Mucosa of descending colon (tissue), 3 donors: ENCODE measurements at regions not wholly inside any gene's neighbourhood (a gene's known extent, or its start where the extent isn't known, plus 50 kb on each side); places are given as distances from the start of the nearest gene placed in this dataset.
A peak's percentile ranks its signal among the peaks of the same experiment; 100 is the strongest.

Source experiments
- ATAC-seq: fragments of 200-7000 bp; cut with Tn5 transposase; one replicate; pipeline ENCODE4 v1.9.1; 2020; ENCODE audit warnings: mild to moderate bottlenecking, moderate library complexity
- DNase-seq, 3 donors: peaks; one replicate each; pipeline ENCODE4 v3.0.0-alpha.2; 2020
- H3K36me3 ChIP-seq: fragments of 200-600 bp; one replicate; pipeline ENCODE4 v1.8.0; 2021; ENCODE audit warnings: low read depth, mild to moderate bottlenecking
- H3K4me1 ChIP-seq: fragments of 200-600 bp; one replicate; pipeline ENCODE4 v1.8.0; 2021; ENCODE audit warnings: low read depth, mild to moderate bottlenecking
- H3K4me3 ChIP-seq: fragments of 200-600 bp; one replicate; pipeline ENCODE4 v1.8.0; 2021; ENCODE audit warnings: mild to moderate bottlenecking
- H3K9me3 ChIP-seq: fragments of 200-600 bp; one replicate; pipeline ENCODE4 v1.8.0; 2021; ENCODE audit warnings: mild to moderate bottlenecking
- intact Hi-C, 2 donors: fragments of 100-400 bp; cut with DNase I in 1 of 2; cut with micrococcal nuclease in 1 of 2; formaldehyde crosslinking; loops; one replicate each; pipeline versions ENCODE4 v1.11.0 to v1.11.1; 2022; cut with DNase I, micrococcal nuclease
- TF ChIP-seq, protein P1 (sequence below): fragments of 200-600 bp; IDR thresholded peaks from one replicate; pipeline ENCODE4 v1.8.0; 2022; ENCODE audit warnings: antibody characterized with exemption, mild to moderate bottlenecking
- donor health status: DM: no; HTN: no; CAD: no; lungs with moderate emphysema.
- donor health status: DM: no; HTN: no; CAD: no.
- donor health status: DM: no; HTN: yes; CAD: no.

DNA sequence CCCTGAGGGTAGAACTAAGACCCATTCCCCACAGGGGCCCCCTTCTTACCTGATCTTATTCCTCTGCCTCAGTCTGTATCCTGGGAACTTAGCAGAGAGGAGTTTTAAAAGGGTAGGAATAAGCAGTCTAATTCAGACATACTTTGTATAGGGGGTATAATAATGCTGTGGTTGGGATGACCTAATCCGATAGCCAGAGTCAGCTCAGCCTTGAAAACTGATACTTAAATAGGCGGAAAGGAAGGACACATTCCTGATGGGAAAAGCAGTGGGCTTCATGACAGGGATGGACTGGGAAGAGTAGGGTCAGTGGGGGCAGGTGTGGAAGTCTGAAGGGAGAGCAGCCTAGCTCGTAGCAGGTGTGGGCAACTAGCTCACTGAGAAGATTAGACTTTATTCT is 52.2 kb upstream of the TESK1 start:
- no peak for DNase-seq
- intact Hi-C loops, result loop anchor here (5.0 kb wide), 1 partner anchor 66 kb away; no protein-coding TSS in a partner anchor
- no peaks in the 10 kb centered on the region for H3K9me3 ChIP-seq
- H3K36me3 ChIP-seq, result no peaks in the 10 kb centered on the region
- TF ChIP-seq, protein P1, sequence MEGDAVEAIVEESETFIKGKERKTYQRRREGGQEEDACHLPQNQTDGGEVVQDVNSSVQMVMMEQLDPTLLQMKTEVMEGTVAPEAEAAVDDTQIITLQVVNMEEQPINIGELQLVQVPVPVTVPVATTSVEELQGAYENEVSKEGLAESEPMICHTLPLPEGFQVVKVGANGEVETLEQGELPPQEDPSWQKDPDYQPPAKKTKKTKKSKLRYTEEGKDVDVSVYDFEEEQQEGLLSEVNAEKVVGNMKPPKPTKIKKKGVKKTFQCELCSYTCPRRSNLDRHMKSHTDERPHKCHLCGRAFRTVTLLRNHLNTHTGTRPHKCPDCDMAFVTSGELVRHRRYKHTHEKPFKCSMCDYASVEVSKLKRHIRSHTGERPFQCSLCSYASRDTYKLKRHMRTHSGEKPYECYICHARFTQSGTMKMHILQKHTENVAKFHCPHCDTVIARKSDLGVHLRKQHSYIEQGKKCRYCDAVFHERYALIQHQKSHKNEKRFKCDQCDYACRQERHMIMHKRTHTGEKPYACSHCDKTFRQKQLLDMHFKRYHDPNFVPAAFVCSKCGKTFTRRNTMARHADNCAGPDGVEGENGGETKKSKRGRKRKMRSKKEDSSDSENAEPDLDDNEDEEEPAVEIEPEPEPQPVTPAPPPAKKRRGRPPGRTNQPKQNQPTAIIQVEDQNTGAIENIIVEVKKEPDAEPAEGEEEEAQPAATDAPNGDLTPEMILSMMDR, result no peak
- ATAC-seq, result no peak
- H3K4me3 ChIP-seq, result no peak overlapping the region
- no peaks in the 10 kb centered on the region for H3K4me1 ChIP-seq

DNA sequence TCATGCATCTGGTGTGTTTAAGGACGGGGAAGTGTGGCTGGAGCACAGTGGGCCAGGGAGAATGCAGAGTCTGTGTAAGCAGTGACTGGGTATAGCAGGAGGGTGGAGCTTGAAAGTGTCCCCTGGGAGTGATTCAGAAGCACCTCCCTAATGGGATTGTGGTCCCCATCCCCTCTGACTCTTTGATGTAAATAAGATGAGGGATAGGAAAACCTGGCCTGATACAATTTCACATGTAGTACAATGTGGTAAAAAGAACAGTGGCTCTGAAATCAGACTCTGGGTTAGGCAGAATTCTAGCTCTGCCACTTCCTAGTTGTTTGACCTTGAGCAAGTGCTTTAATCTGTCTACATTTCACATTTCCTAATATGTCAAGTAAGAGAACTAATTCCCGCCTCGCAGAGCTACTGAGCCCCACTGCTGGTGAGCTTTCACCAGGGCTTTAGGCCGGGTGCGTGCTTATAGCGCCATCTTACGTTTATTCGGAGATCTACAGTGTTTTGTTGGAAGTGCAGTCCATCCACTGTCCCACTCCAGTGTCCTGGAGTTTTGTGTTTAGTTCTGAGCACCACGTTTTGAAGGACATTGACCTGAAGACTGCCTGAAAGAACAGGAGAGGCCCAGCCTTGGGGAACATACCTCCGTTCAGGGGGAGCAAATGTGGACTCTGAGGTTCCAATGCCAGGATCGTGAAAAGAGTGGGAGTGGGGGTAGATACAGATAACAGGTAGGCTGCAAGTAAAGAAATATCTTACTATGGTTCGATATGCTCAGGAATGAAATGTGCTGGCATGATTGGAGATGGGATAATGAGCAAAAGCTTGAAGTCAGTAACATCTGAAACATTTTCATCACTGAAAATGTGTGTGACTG is 51.2 kb upstream of the TESK1 start:
- H3K36me3 ChIP-seq, result no peaks in the 10 kb centered on the region
- TF ChIP-seq, protein P1, result peak; percentile 42
- no peaks in the 10 kb centered on the region for H3K4me1 ChIP-seq
- no peaks in the 10 kb centered on the region for H3K9me3 ChIP-seq
- intact Hi-C loops, result loop anchor here (5.0 kb wide), 1 partner anchor 67 kb away; no protein-coding TSS in a partner anchor
- no peak overlapping the region for H3K4me3 ChIP-seq
- ATAC-seq, result peak; percentile 84
- DNase-seq, result peak in 1 of 3 donors; percentile 56

DNA sequence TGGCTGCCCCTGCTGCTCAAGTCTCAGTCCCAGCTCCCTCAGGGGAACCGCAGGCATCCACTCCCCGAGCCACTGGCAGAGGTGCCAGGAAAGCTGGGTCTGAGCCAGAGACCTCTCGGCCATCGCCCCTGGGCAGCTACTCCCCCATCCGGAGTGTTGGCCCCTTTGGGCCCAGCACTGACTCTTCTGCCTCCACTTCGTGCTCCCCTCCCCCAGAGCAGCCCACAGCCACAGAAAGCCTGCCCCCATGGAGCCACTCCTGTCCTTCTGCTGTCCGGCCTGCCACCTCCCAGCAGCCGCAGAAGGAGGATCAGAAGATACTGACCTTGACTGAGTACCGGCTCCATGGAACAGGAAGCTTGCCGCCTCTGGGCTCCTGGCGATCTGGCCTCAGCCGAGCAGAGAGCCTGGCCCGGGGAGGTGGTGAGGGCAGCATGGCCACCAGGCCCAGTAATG is 49.8 kb upstream of the TESK1 start:
- intact Hi-C loops, result no loop called here
- no peak for DNase-seq
- no peak overlapping the region for H3K4me3 ChIP-seq
- H3K9me3 ChIP-seq, result no peaks in the 10 kb centered on the region
- ATAC-seq, result no peak
- TF ChIP-seq, protein P1, result no peak
- H3K4me1 ChIP-seq, result no peaks in the 10 kb centered on the region
- H3K36me3 ChIP-seq, result no peaks in the 10 kb centered on the region
